ENCODE measurements at regions not wholly inside any gene's neighbourhood (a gene's known extent, or its start where the extent isn't known, plus 50 kb on each side); places are given as distances from the start of the nearest gene placed in this dataset.
"Not testable (repeated sequence)": the region's sequence is repeated elsewhere in the genome, so short reads cannot be mapped to it uniquely, and the experiment has no call there.

- not testable (repeated sequence) for TF ChIP-seq CTCF (IDR thresholded peaks at IDR 0.05); EZH2 (IDR thresholded peaks at IDR 0.05; ENCODE audit: borderline replicate concordance, insufficient read depth, low read depth, low read length, poor library complexity, severe bottlenecking)
Observed at GRCh38 chr13:81339666-81340065, 998.7 kb upstream of the SPRY2 start.
